ENCODE measurements at regions not wholly inside any gene's neighbourhood (a gene's known extent, or its start where the extent isn't known, plus 50 kb on each side); places are given as distances from the start of the nearest gene placed in this dataset.

GRCh38 chr6:133591275-133591674, 297.6 kb upstream of the TCF21 start:
- intact Hi-C loops (cut with micrococcal nuclease; ENCODE audit: unreplicated experiment) (no loop called here), in situ Hi-C loops (cut with MboI) (no loop called here)
- RAD21 ChIA-PET (ENCODE audit: unreplicated experiment), result no interaction called here
- Histone ChIP-seq H3K27ac (ENCODE audit: control insufficient read depth, insufficient read depth) (no peak overlapping the region), H3K4me2 (ENCODE audit: control insufficient read depth, insufficient read depth) (no peak overlapping the region), H3K4me1 (ENCODE audit: control insufficient read depth, insufficient read depth, low read length) (no peaks in the 10 kb centered on the region), H3K9ac (ENCODE audit: control insufficient read depth, insufficient read depth, low read length) (no peak overlapping the region), H3K79me2 (ENCODE audit: control insufficient read depth, insufficient read depth, low read length) (no peaks in the 10 kb centered on the region), H2AFZ (ENCODE audit: control insufficient read depth, low read depth, low read length) (no peak overlapping the region), H3K9me3 (replicated peaks; ENCODE audit: control insufficient read depth, insufficient read depth, low read length) (no peaks in the 10 kb centered on the region), H4K20me1 (ENCODE audit: control insufficient read depth, insufficient read depth) (no peaks in the 10 kb centered on the region), H3K27me3 (replicated peaks in 1 of 2; ENCODE audit: control insufficient read depth in 2 of 2, insufficient read depth in 2 of 2, low read length in 1 of 2) (no peaks in the 10 kb centered on the region; a peak in 1 of 4 replicates), H3K36me3 (ENCODE audit: control insufficient read depth in 2 of 2, insufficient read depth in 2 of 2, low read length in 1 of 2) (no peaks in the 10 kb centered on the region), H3K4me3 (no peak overlapping the region)
- DNase-seq (ENCODE audit: low read depth, low spot score) (no peak), FAIRE-seq (no peak), ATAC-seq (no peak)
- SMC1A ChIA-PET (ENCODE audit: uncharacterized antibody, unreplicated experiment), result interaction anchor here (1.1 kb wide), 1 partner anchor 9 kb away, joined by 3 read pairs; no protein-coding TSS in a partner anchor
- BruUV-seq (replicated peaks), result no TSS peak
- WGBS (ENCODE audit: insufficient coverage, insufficient replicate concordance, low lambda C conversion rate, missing lambda C conversion rate), result 0% methylated on average over 1 of the region's 1 CpG
- POLR2A ChIA-PET, result no interaction called here
- CTCF ChIA-PET, result interaction anchor here (0.9 kb wide), 1 partner anchor 629 kb away, joined by 3 read pairs; no protein-coding TSS in a partner anchor
- TF ChIP-seq RAD21 (IDR thresholded peaks at IDR 0.05; ENCODE audit: insufficient read depth, low read depth, low read length) (no peak), WRNIP1 (IDR thresholded peaks at IDR 0.05; ENCODE audit: borderline replicate concordance, low read depth, low read length) (no peak), POU2F2 (IDR thresholded peaks at IDR 0.05; ENCODE audit: borderline replicate concordance, low read depth, low read length) (no peak), MYB (IDR thresholded peaks at IDR 0.05; ENCODE audit: borderline replicate concordance, low read depth, low read length) (no peak), PBX3 (IDR thresholded peaks at IDR 0.05; ENCODE audit: insufficient replicate concordance, low read depth, low read length) (no peak), RBBP5 (conservative IDR thresholded peaks at IDR 0.05) (no peak), SKIL (IDR thresholded peaks at IDR 0.05; ENCODE audit: low read depth, poor library complexity, severe bottlenecking) (no peak), E4F1 (IDR thresholded peaks at IDR 0.05; ENCODE audit: borderline replicate concordance, partially characterized antibody) (no peak), RCOR1 (conservative IDR thresholded peaks at IDR 0.05; ENCODE audit: low read depth, low read length) (no peak), RUNX3 (IDR thresholded peaks at IDR 0.05; ENCODE audit: low read length) (no peak), ZNF384 (IDR thresholded peaks at IDR 0.05; ENCODE audit: borderline replicate concordance, low read depth, low read length) (no peak), EGR1 (IDR thresholded peaks at IDR 0.05; ENCODE audit: borderline replicate concordance in 1 of 2, low read depth in 2 of 2, low read length in 2 of 2) (no peak), CEBPZ (IDR thresholded peaks at IDR 0.05; ENCODE audit: low read depth, low read length) (no peak)
